ENCODE measurements at regions not wholly inside any gene's neighbourhood (a gene's known extent, or its start where the extent isn't known, plus 50 kb on each side); places are given as distances from the start of the nearest gene placed in this dataset.

DNA sequence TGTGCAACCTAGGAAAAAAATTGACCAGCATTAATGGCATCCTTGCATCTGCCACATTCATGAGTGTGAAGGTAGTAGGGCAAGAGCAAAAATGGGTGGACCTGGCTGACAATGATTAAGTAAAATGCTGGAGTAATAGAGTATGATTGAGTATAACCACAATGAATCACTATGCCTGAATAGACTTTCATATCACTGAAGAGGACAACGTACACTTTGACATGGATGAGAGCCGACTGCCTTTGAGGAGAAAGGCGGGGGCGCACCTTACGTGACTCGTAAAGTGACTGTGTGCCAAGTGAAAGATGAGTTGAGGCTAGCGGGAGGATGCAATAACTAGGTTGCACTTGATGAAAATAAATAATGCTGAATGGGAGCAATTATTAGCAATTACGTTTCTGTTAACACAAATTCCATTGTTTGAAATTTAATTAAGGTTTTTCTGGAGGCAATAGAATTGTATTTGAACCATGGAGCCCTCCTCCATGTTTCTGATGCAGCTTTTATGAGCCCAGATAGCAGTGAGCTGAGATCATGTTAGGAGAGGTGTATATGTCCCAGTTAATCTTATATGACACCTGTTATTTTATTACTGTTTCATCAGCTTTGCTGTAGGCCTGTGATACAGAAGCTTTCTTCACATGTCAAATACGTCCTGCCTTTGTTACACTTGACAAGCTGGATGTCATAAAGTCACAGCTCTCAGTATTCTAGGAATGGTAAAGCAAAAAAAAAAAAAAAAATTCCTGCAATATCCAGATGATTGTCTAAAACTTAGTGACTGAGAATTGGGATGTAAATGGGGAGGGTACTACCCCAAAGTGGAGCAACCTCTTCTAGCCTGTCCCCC is 596.5 kb downstream of the NXPH1 start:
- intact Hi-C loops (cut with DNase I): no loop called here
- whole genome bisulfite sequencing, 2 donors: 77 to 80% methylated on average over 9 of the region's 9 CpGs
- no peak for DNase-seq
- H3K4me3 ChIP-seq: no peak overlapping the region
- H3K27ac ChIP-seq: no peak overlapping the region
- H3K9me3 ChIP-seq: no peaks in the 10 kb centered on the region
- TF ChIP-seq, protein P1, sequence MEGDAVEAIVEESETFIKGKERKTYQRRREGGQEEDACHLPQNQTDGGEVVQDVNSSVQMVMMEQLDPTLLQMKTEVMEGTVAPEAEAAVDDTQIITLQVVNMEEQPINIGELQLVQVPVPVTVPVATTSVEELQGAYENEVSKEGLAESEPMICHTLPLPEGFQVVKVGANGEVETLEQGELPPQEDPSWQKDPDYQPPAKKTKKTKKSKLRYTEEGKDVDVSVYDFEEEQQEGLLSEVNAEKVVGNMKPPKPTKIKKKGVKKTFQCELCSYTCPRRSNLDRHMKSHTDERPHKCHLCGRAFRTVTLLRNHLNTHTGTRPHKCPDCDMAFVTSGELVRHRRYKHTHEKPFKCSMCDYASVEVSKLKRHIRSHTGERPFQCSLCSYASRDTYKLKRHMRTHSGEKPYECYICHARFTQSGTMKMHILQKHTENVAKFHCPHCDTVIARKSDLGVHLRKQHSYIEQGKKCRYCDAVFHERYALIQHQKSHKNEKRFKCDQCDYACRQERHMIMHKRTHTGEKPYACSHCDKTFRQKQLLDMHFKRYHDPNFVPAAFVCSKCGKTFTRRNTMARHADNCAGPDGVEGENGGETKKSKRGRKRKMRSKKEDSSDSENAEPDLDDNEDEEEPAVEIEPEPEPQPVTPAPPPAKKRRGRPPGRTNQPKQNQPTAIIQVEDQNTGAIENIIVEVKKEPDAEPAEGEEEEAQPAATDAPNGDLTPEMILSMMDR (IDR thresholded peaks at IDR 0.05): no peak
- TF ChIP-seq POLR2AphosphoS5 (IDR thresholded peaks at IDR 0.05) (no peak), POLR2A (IDR thresholded peaks at IDR 0.05) (no peak), EP300 (IDR thresholded peaks at IDR 0.05) (no peak)
- H3K4me1 ChIP-seq: no peaks in the 10 kb centered on the region
- no peaks in the 10 kb centered on the region for H3K36me3 ChIP-seq
- H3K27me3 ChIP-seq: no peaks in the 10 kb centered on the region

DNA sequence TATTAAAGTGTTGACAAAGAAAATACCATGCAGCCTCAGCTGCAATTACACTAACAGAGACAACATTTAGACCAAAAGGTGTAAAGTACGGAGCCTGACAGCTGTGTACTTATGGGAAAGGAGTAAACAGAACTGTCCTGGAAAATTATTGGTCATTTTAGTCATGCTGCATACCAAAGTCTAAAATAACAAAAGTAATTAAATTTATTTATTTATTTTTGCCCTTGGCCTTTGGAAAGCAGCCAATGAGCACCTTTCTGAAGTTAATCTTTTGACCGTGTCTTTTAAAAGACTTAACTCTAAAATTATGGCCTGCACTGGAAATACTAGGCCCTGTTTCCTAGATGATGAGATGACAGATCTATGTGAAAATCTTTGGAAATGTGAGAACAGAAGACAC is 597.6 kb downstream of the NXPH1 start:
- intact Hi-C loops (cut with DNase I): no loop called here
- H3K4me1 ChIP-seq: no peaks in the 10 kb centered on the region
- no peaks in the 10 kb centered on the region for H3K36me3 ChIP-seq
- H3K4me3 ChIP-seq: no peak overlapping the region
- no peaks in the 10 kb centered on the region for H3K27me3 ChIP-seq
- TF ChIP-seq POLR2A (IDR thresholded peaks at IDR 0.05): no peak
- TF ChIP-seq, protein P1 (IDR thresholded peaks at IDR 0.05): no peak
- TF ChIP-seq EP300 (IDR thresholded peaks at IDR 0.05): no peak
- no peak for TF ChIP-seq POLR2AphosphoS5 (IDR thresholded peaks at IDR 0.05)
- H3K9me3 ChIP-seq: no peaks in the 10 kb centered on the region
- DNase-seq: no peak
- H3K27ac ChIP-seq: no peak overlapping the region
- 33 to 59% methylated on average over 2 of the region's 2 CpGs for WGBS, 2 donors

DNA sequence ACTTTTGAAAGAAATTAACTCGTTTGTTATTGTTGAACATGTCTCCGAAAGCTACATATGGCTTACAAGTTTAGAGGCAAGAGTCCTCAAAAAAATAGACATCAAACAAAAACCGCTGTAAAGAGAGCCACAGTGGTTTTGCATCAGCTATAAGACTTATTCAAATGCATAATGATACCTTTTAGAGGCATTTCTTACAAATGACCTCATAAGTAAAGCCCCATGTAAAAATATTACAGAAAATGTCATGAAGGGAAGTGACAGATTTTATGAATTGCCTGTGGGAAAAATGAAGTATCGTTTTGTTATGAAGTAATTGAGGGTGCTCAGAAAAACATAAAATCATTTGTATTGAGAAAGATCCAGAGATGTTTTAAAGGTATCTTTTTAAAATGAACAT is 598.0 kb downstream of the NXPH1 start:
- H3K9me3 ChIP-seq: no peaks in the 10 kb centered on the region
- no peaks in the 10 kb centered on the region for H3K4me1 ChIP-seq
- no peak overlapping the region for H3K27ac ChIP-seq
- DNase-seq: no peak
- TF ChIP-seq EP300 (IDR thresholded peaks at IDR 0.05): no peak
- TF ChIP-seq, protein P1 (IDR thresholded peaks at IDR 0.05): no peak
- no peak for TF ChIP-seq POLR2AphosphoS5 (IDR thresholded peaks at IDR 0.05)
- TF ChIP-seq POLR2A (IDR thresholded peaks at IDR 0.05): no peak
- H3K36me3 ChIP-seq: no peaks in the 10 kb centered on the region
- no peak overlapping the region for H3K4me3 ChIP-seq
- intact Hi-C loops (cut with DNase I): no loop called here
- H3K27me3 ChIP-seq: no peaks in the 10 kb centered on the region
- 75 to 79% methylated on average over 4 of the region's 4 CpGs for WGBS, 2 donors

DNA sequence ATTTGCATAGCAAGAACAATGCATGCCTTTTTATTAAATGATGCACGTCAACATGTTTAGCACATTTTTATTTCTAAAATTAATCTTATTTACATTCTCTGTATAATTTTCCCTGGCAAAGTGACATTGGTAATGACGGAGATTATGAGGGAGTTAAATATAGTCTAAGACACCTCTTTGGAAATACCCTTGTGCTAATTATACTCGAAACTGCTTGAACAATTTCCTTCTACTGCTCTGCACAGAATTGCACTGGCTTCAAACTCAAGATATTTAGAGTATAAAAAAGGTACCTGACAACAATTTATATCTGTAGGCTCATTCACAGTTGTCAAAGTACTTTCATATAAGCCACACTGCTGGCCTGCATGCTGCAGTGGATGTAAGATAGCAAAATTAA is 602.7 kb downstream of the NXPH1 start:
- 67 to 84% methylated on average over 3 of the region's 3 CpGs for WGBS, 2 donors
- no peak for DNase-seq
- intact Hi-C loops (cut with DNase I): no loop called here

More for the DNA sequence above, 602.7 kb downstream of the NXPH1 start:
- Histone ChIP-seq H3K9me3 (no peaks in the 10 kb centered on the region), H3K27me3 (no peaks in the 10 kb centered on the region), H3K4me1 (no peaks in the 10 kb centered on the region), H3K4me3 (no peak overlapping the region), H3K27ac (no peak overlapping the region), H3K36me3 (no peaks in the 10 kb centered on the region)
- TF ChIP-seq POLR2AphosphoS5 (IDR thresholded peaks at IDR 0.05) (no peak), EP300 (IDR thresholded peaks at IDR 0.05) (no peak), POLR2A (IDR thresholded peaks at IDR 0.05) (no peak)
- TF ChIP-seq, protein P1 (IDR thresholded peaks at IDR 0.05): no peak

Data from sigmoid colon (tissue), 6 donors.